HEK293 (cell line): ENCODE measurements at regions not wholly inside any gene's neighbourhood (a gene's known extent, or its start where the extent isn't known, plus 50 kb on each side); places are given as distances from the start of the nearest gene placed in this dataset.

Experiments used
- CTCF ChIP-seq: fragments of 450-650 bp; formaldehyde crosslinking; IDR thresholded peaks from 2 replicates; pipeline ENCODE4 v1.5.1; 2016; ENCODE audit warnings: missing biosample characterization, missing genetic modification characterization
- ZNF112 ChIP-seq: fragments of 450-650 bp; formaldehyde crosslinking; IDR thresholded peaks from 2 replicates; pipeline ENCODE4 v1.5.0; 2017; ENCODE audit warnings: missing biosample characterization, missing genetic modification characterization
- ZNF621 ChIP-seq: fragments of 450-650 bp; formaldehyde crosslinking; IDR thresholded peaks from 2 replicates; pipeline ENCODE4 v1.5.1; 2017; ENCODE audit warnings: missing biosample characterization, missing genetic modification characterization

- no peak for TF ChIP-seq ZNF621
- no peak for TF ChIP-seq CTCF (tag by site-specific recombination)
- TF ChIP-seq ZNF112 (tag by site-specific recombination), result no peak
These were observed 196.4 kb downstream of the QDPR start for GRCh38 chr4:17315459-17315858.
